NCI-H345 treated with DMSO at 0.1 percent for 48 hours (cell line): ENCODE measurements at regions not wholly inside any gene's neighbourhood (a gene's known extent, or its start where the extent isn't known, plus 50 kb on each side); places are given as distances from the start of the nearest gene placed in this dataset.

Source experiments
- DNase-seq: peaks from one replicate; lab custom pipeline; 2025; ENCODE audit not compliant: unreplicated experiment; lab: John Stamatoyannopoulos, UW

GRCh38 chr16:79728923-79729240 is 128.3 kb upstream of the MAF start:
- DNase-seq, result no peak

- DNase-seq, result no peak
Measured at GRCh38 chr16:79728048-79728922, 127.7 kb upstream of the MAF start.

- DNase-seq, result no peak
Measured at GRCh38 chr16:79726902-79727301, 126.4 kb upstream of the MAF start.

GRCh38 chr16:79725051-79725450 is 124.5 kb upstream of the MAF start:
- DNase-seq, result no peak

- no peak for DNase-seq
Measured at GRCh38 chr16:79723583-79724168, 123.1 kb upstream of the MAF start.

GRCh38 chr16:79721270-79721669 is 120.7 kb upstream of the MAF start:
- no peak for DNase-seq

- DNase-seq, result no peak
Measured at GRCh38 chr16:79717333-79718137, 117.0 kb upstream of the MAF start.

GRCh38 chr16:79716645-79717332 is 116.3 kb upstream of the MAF start:
- DNase-seq, result no peak

- no peak for DNase-seq
Measured at GRCh38 chr16:79715061-79715460, 114.5 kb upstream of the MAF start.

- no peak for DNase-seq
Measured at GRCh38 chr16:79714440-79714839, 113.9 kb upstream of the MAF start.

- DNase-seq, result no peak
Measured at GRCh38 chr16:79713609-79714309, 113.2 kb upstream of the MAF start.

GRCh38 chr16:79712276-79712675 is 111.7 kb upstream of the MAF start:
- no peak for DNase-seq

GRCh38 chr16:79707876-79708275 is 107.3 kb upstream of the MAF start:
- DNase-seq, result no peak

- DNase-seq, result no peak
Measured at GRCh38 chr16:79703066-79703465, 102.5 kb upstream of the MAF start.

GRCh38 chr16:79698341-79698753 is 97.8 kb upstream of the MAF start:
- no peak for DNase-seq

GRCh38 chr16:79697562-79698112 is 97.1 kb upstream of the MAF start:
- DNase-seq, result no peak

- no peak for DNase-seq
Measured at GRCh38 chr16:79691007-79691406, 90.5 kb upstream of the MAF start.

- DNase-seq, result no peak
Measured at GRCh38 chr16:79690159-79690558, 89.6 kb upstream of the MAF start.

GRCh38 chr16:79687249-79688130 is 87.0 kb upstream of the MAF start:
- DNase-seq, result no peak
